PC-9 (cell line): ENCODE measurements at regions not wholly inside any gene's neighbourhood (a gene's known extent, or its start where the extent isn't known, plus 50 kb on each side); places are given as distances from the start of the nearest gene placed in this dataset.

Experiments
- BruUV-seq: library from RNA; stranded (reverse); fragments of 400-500 nt; replicated peaks from 2 replicates; lab custom pipeline; 2021; lab: Mats Ljungman, UMichigan
- CTCF ChIA-PET: fragments of 300-600 bp; sonication (Branson Sonifier 250); formaldehyde crosslinking; loops from one replicate; lab custom pipeline; 2022; ENCODE audit warnings: antibody characterized with exemption; lab: Charles Lee
- POLR2A ChIA-PET: fragments of 300-600 bp; sonication (Branson Sonifier 250); formaldehyde crosslinking; loops from one replicate; lab custom pipeline; 2022; ENCODE audit warnings: antibody characterized with exemption; ENCODE audit not compliant: unreplicated experiment; lab: Charles Lee
- DNase-seq, 2 experiments: peaks; one replicate each; pipeline versions ENCODE4 v3.0.0 to v3.0.0-alpha.2; 2015 to 2022; ENCODE audit warnings: mixed read lengths in 1 of 2
- H2AFZ ChIP-seq: fragments of 200-600 bp; sonication (generic); 2 replicates; pipeline ENCODE4 v1.8.1; 2017; ENCODE audit warnings: antibody characterized with exemption
- H3F3A ChIP-seq: fragments of 200-600 bp; sonication (generic); 2 replicates; pipeline ENCODE4 v1.8.1; 2017; ENCODE audit warnings: antibody characterized with exemption, mild to moderate bottlenecking, low read depth; ENCODE audit not compliant: insufficient read depth
- H3K27ac ChIP-seq: fragments of 200-600 bp; sonication (generic); 2 replicates; pipeline ENCODE4 v1.6.1; 2016; ENCODE audit warnings: mixed run types
- H3K27me3 ChIP-seq: fragments of 200-600 bp; sonication (generic); 2 replicates; pipeline ENCODE4 v1.6.1; 2016; ENCODE audit warnings: low read depth, mixed run types; ENCODE audit not compliant: insufficient read depth
- H3K36me3 ChIP-seq: fragments of 200-600 bp; sonication (generic); 2 replicates; pipeline ENCODE4 v1.6.1; 2016; ENCODE audit warnings: low read depth, mixed run types
- H3K4me1 ChIP-seq: fragments of 200-600 bp; sonication (generic); replicated peaks from 2 replicates; pipeline ENCODE4 v1.6.1; 2016; ENCODE audit warnings: mixed run types; ENCODE audit not compliant: insufficient read depth
- H3K4me2 ChIP-seq: fragments of 200-600 bp; sonication (generic); 2 replicates; pipeline ENCODE4 v1.6.1; 2017; ENCODE audit warnings: mixed run types
- H3K4me3 ChIP-seq: fragments of 200-600 bp; sonication (generic); 2 replicates; pipeline ENCODE4 v1.6.1; 2016; ENCODE audit warnings: mixed run types
- H3K79me2 ChIP-seq: fragments of 200-600 bp; sonication (generic); 2 replicates; pipeline ENCODE4 v1.6.1; 2017; ENCODE audit warnings: low read depth, mixed run types
- H3K9me2 ChIP-seq: fragments of 200-600 bp; sonication (generic); 2 replicates; pipeline ENCODE4 v1.8.1; 2017; ENCODE audit warnings: mild to moderate bottlenecking; ENCODE audit not compliant: insufficient read depth
- H3K9me3 ChIP-seq: fragments of 200-600 bp; sonication (generic); 2 replicates; pipeline ENCODE4 v1.8.1; 2016; ENCODE audit warnings: low read depth; ENCODE audit not compliant: insufficient read depth
- H4K20me1 ChIP-seq: fragments of 200-600 bp; sonication (generic); 2 replicates; pipeline ENCODE4 v1.8.1; 2017; ENCODE audit not compliant: insufficient read depth
- CTCF ChIP-seq: fragments of 200-600 bp; sonication (generic); conservative IDR thresholded peaks from 2 replicates; pipeline ENCODE4 v1.6.1; 2017; ENCODE audit warnings: mixed run types, antibody characterized with exemption, mild to moderate bottlenecking, moderate library complexity
- EZH2 ChIP-seq: fragments of 200-600 bp; sonication (generic); IDR thresholded peaks from 2 replicates; pipeline ENCODE4 v1.8.0; 2017; ENCODE audit warnings: antibody characterized with exemption, low read depth
- intact Hi-C: fragments of 100-400 bp; cut with micrococcal nuclease; formaldehyde crosslinking; loops from one replicate; pipeline ENCODE4 v1.10.0; 2022; ENCODE audit not compliant: unreplicated experiment

- H3K9me2 ChIP-seq, result no peaks in the 10 kb centered on the region
- intact Hi-C loops, result no loop called here
- no peaks in the 10 kb centered on the region for H4K20me1 ChIP-seq
- H3K4me2 ChIP-seq, result no peak overlapping the region
- POLR2A ChIA-PET, result no interaction called here
- no peak overlapping the region for H3K4me3 ChIP-seq
- no peak for DNase-seq
- H3K79me2 ChIP-seq, result no peaks in the 10 kb centered on the region
- no TSS peak for BruUV-seq
- H3F3A ChIP-seq, result no peaks in the 10 kb centered on the region
- TF ChIP-seq EZH2, result no peak
- TF ChIP-seq CTCF, result no peak
- H3K36me3 ChIP-seq, result no peaks in the 10 kb centered on the region
- CTCF ChIA-PET, result no interaction called here
- H3K9me3 ChIP-seq, result no peaks in the 10 kb centered on the region
- no peaks in the 10 kb centered on the region for H3K27me3 ChIP-seq
- H2AFZ ChIP-seq, result no peak overlapping the region
- no peaks in the 10 kb centered on the region for H3K4me1 ChIP-seq
- H3K27ac ChIP-seq, result no peak overlapping the region
Measured at GRCh38 chr4:167724941-167725340, 367.4 kb upstream of the ANXA10 start.

- no peak for DNase-seq
- H3F3A ChIP-seq, result no peaks in the 10 kb centered on the region
- no peaks in the 10 kb centered on the region for H3K36me3 ChIP-seq
- H3K79me2 ChIP-seq, result no peaks in the 10 kb centered on the region
- no peaks in the 10 kb centered on the region for H4K20me1 ChIP-seq
- no peaks in the 10 kb centered on the region for H3K9me2 ChIP-seq
- POLR2A ChIA-PET, result no interaction called here
- CTCF ChIA-PET, result no interaction called here
- no peak for TF ChIP-seq EZH2
- TF ChIP-seq CTCF, result no peak
- H3K4me3 ChIP-seq, result no peak overlapping the region
- H3K4me1 ChIP-seq, result no peaks in the 10 kb centered on the region
- intact Hi-C loops, result no loop called here
- no peaks in the 10 kb centered on the region for H3K27me3 ChIP-seq
- no peak overlapping the region for H3K27ac ChIP-seq
- 0 out of 2 replicates have a peak, but pooled peaks cover 5% of the 10 kb centered on the region for H3K9me3 ChIP-seq
- H2AFZ ChIP-seq, result no peak overlapping the region
- BruUV-seq, result no TSS peak
- H3K4me2 ChIP-seq, result no peak overlapping the region
Measured at GRCh38 chr4:167730769-167731168, 361.6 kb upstream of the ANXA10 start.

- H2AFZ ChIP-seq, result peak overlapping the region; percentile 66; the same call in 1 of the 2 replicates
- TF ChIP-seq EZH2, result no peak
- TF ChIP-seq CTCF, result no peak
- H3K4me1 ChIP-seq, result no peaks in the 10 kb centered on the region
- H3K27ac ChIP-seq, result no peak overlapping the region
- H3K4me3 ChIP-seq, result no peak overlapping the region
- CTCF ChIA-PET, result no interaction called here
- no peaks in the 10 kb centered on the region for H3K27me3 ChIP-seq
- no peaks in the 10 kb centered on the region for H3K9me3 ChIP-seq
- POLR2A ChIA-PET, result no interaction called here
- no peaks in the 10 kb centered on the region for H3K9me2 ChIP-seq
- H3K36me3 ChIP-seq, result no peaks in the 10 kb centered on the region
- no peaks in the 10 kb centered on the region for H3F3A ChIP-seq
- DNase-seq, result no peak
- no peaks in the 10 kb centered on the region for H3K79me2 ChIP-seq
- no TSS peak for BruUV-seq
- intact Hi-C loops, result no loop called here
- H3K4me2 ChIP-seq, result no peak overlapping the region
- H4K20me1 ChIP-seq, result no peaks in the 10 kb centered on the region
Measured at GRCh38 chr4:167745024-167745687, 347.2 kb upstream of the ANXA10 start.
